HG03103 (cell line): ENCODE measurements at regions not wholly inside any gene's neighbourhood (a gene's known extent, or its start where the extent isn't known, plus 50 kb on each side); places are given as distances from the start of the nearest gene placed in this dataset.
"Not testable (repeated sequence)": the region's sequence is repeated elsewhere in the genome, so short reads cannot be mapped to it uniquely, and the experiment has no call there.

Source experiments
- ATAC-seq: cut with Tn5 transposase; IDR thresholded peaks from one replicate; pipeline ENCODE4 v1.9.1; 2021; ENCODE audit warnings: low read depth; ENCODE audit not compliant: unreplicated experiment

- ATAC-seq = no peak
These were observed 99.6 kb downstream of the ETS2 start for GRCh38 chr21:38905328-38905727.

- ATAC-seq = no peak
These were observed 98.0 kb downstream of the ETS2 start for GRCh38 chr21:38903690-38904139.

- no peak for ATAC-seq
These were observed 97.1 kb downstream of the ETS2 start for GRCh38 chr21:38902608-38903445.

GRCh38 chr21:38900499-38900898 lies 94.8 kb downstream of the ETS2 start:
- ATAC-seq = no peak

- ATAC-seq = not testable (repeated sequence)
These were observed 94.3 kb downstream of the ETS2 start for GRCh38 chr21:38899985-38900384.

- no peak for ATAC-seq
These were observed 93.7 kb downstream of the ETS2 start for GRCh38 chr21:38899277-38899947.

- ATAC-seq = no peak
These were observed 92.8 kb downstream of the ETS2 start for GRCh38 chr21:38898422-38899096.

- ATAC-seq = no peak
These were observed 92.0 kb downstream of the ETS2 start for GRCh38 chr21:38897532-38898421.

- ATAC-seq = no peak
These were observed 89.2 kb downstream of the ETS2 start for GRCh38 chr21:38894899-38895298.

- ATAC-seq = no peak
These were observed 83.3 kb downstream of the ETS2 start for GRCh38 chr21:38888991-38889561.

- no peak for ATAC-seq
These were observed 82.0 kb downstream of the ETS2 start for GRCh38 chr21:38887749-38888148.

GRCh38 chr21:38887062-38887686 lies 81.4 kb downstream of the ETS2 start:
- ATAC-seq = no peak

GRCh38 chr21:38885909-38886308 lies 80.2 kb downstream of the ETS2 start:
- no peak for ATAC-seq

- ATAC-seq = no peak
These were observed 78.7 kb downstream of the ETS2 start for GRCh38 chr21:38884440-38884839.

- ATAC-seq = no peak
These were observed 77.4 kb downstream of the ETS2 start for GRCh38 chr21:38883142-38883541.

GRCh38 chr21:38881131-38881530 lies 75.4 kb downstream of the ETS2 start:
- ATAC-seq = no peak

- no peak for ATAC-seq
These were observed 74.8 kb downstream of the ETS2 start for GRCh38 chr21:38880577-38880966.

GRCh38 chr21:38879912-38880576 lies 74.3 kb downstream of the ETS2 start:
- ATAC-seq = no peak
